ENCODE measurements at regions not wholly inside any gene's neighbourhood (a gene's known extent, or its start where the extent isn't known, plus 50 kb on each side); places are given as distances from the start of the nearest gene placed in this dataset.

DNA sequence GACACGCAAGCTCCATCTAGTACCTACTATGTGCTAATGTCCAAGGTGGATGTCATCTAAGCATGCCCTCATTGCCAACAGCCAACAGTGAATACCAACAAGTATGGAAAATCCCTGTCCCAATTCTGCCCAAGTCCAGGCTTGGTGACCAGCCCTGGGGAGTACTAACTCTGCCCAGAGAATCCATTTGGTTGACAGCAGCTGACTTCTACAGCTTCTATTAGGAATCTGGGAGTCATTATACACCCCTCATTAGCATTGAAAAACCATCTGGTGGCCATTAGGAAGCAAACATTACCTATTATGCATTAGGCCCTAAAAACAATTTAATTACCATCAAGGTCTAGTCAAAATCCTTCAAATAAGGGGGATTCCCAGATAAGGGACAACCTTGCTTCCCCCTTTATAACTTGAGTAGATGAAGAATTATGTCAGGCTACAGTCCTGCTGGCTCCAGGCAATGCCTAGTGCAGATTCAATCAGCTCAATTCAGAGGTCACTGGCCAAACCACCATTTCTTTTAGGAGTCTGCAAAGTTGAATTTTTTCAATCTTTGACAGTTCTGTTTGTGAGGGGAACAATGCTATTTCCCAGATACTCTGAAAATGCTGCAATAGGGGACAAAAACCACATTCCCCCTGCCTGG is 228.0 kb upstream of the LDB2 start:
- no peak overlapping the region for H3K27ac ChIP-seq
- no peaks in the 10 kb centered on the region for H3K9me3 ChIP-seq
- no peaks in the 10 kb centered on the region for H3K27me3 ChIP-seq
- TF ChIP-seq, protein P1, sequence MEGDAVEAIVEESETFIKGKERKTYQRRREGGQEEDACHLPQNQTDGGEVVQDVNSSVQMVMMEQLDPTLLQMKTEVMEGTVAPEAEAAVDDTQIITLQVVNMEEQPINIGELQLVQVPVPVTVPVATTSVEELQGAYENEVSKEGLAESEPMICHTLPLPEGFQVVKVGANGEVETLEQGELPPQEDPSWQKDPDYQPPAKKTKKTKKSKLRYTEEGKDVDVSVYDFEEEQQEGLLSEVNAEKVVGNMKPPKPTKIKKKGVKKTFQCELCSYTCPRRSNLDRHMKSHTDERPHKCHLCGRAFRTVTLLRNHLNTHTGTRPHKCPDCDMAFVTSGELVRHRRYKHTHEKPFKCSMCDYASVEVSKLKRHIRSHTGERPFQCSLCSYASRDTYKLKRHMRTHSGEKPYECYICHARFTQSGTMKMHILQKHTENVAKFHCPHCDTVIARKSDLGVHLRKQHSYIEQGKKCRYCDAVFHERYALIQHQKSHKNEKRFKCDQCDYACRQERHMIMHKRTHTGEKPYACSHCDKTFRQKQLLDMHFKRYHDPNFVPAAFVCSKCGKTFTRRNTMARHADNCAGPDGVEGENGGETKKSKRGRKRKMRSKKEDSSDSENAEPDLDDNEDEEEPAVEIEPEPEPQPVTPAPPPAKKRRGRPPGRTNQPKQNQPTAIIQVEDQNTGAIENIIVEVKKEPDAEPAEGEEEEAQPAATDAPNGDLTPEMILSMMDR (IDR thresholded peaks at IDR 0.05) = no peak
- intact Hi-C loops (cut with DNase I) = no loop called here
- H3K36me3 ChIP-seq = no peaks in the 10 kb centered on the region
- no peak for DNase-seq
- no peak overlapping the region for H3K4me3 ChIP-seq
- ATAC-seq = no peak
- H3K4me1 ChIP-seq = no peaks in the 10 kb centered on the region

DNA sequence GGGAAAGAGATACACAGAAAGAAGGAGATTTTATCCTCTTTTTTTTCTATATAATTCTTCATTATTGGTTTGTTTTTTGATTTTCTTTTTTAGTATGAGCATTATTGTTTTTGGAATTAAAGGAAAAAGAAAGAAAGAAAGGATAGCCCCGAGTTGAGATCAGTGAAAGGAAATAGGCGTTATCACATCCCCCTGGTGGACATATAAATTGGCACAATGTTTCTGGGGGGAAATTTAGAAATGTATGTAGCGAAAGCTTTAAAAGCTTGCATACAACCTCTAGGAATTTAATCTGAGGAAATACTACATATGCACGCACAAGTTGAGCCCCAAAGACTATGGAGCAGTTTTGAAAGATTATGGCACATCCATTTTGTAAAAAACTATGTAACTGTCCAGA is 226.3 kb upstream of the LDB2 start:
- intact Hi-C loops (cut with DNase I) = no loop called here
- Histone ChIP-seq H3K4me3 (no peak overlapping the region), H3K36me3 (no peaks in the 10 kb centered on the region), H3K9me3 (peaks cover 4% of the 10 kb centered on the region), H3K27ac (no peak overlapping the region), H3K27me3 (no peaks in the 10 kb centered on the region), H3K4me1 (no peaks in the 10 kb centered on the region)
- no peak for DNase-seq
- ATAC-seq = no peak
- TF ChIP-seq, protein P1 (IDR thresholded peaks at IDR 0.05) = no peak

DNA sequence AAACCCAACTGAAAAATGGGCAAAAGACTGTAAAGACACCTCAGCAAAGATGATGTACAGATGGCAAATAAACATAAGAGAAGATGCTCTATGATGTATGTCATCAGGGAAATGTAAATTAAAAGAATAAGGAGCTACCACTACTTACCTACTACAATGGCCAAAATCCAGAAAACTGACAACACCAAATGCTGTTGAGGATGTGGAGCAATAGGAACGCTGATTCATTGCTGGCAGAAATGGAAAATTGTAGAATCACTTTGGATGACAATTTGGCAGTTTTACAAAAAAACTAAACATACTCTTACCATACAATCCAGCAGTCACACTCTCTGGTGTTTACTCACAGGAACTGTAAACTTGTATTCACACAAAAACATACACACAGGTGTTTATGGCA is 222.3 kb upstream of the LDB2 start:
- intact Hi-C loops (cut with DNase I) = no loop called here

DNA sequence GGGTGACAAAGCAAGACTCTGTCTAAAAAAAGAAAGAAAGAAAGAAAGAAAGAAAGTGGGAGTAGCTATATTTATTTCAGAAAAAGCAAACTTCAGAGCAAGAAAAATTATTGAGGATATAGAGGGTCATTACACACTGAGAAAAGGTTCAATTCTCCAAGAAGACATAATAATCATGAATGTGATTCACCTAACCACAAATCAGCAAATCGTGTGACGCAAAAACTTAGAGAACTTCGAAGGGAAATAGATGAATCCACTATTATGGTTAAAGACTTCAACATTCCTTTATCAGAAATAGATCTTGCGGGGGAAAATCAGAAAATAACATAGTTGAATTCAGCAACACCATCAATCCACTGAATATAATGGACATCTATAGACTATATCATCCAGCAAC is 219.3 kb upstream of the LDB2 start:
- H3K4me3 ChIP-seq = no peak overlapping the region
- no peak for DNase-seq
- intact Hi-C loops (cut with DNase I) = no loop called here
- no peak overlapping the region for H3K27ac ChIP-seq
- no peaks in the 10 kb centered on the region for H3K27me3 ChIP-seq
- no peaks in the 10 kb centered on the region for H3K4me1 ChIP-seq
- peaks cover 4% of the 10 kb centered on the region for H3K9me3 ChIP-seq
- no peaks in the 10 kb centered on the region for H3K36me3 ChIP-seq
- ATAC-seq = no peak
- TF ChIP-seq, protein P1 (IDR thresholded peaks at IDR 0.05) = no peak

More for the DNA sequence above, 222.3 kb upstream of the LDB2 start:
- Histone ChIP-seq H3K4me3 (no peak overlapping the region), H3K27me3 (no peaks in the 10 kb centered on the region), H3K9me3 (peaks cover 4% of the 10 kb centered on the region), H3K4me1 (no peaks in the 10 kb centered on the region), H3K27ac (no peak overlapping the region), H3K36me3 (no peaks in the 10 kb centered on the region)
- DNase-seq (no peak), ATAC-seq (no peak)
- TF ChIP-seq, protein P1 (IDR thresholded peaks at IDR 0.05) = no peak

DNA sequence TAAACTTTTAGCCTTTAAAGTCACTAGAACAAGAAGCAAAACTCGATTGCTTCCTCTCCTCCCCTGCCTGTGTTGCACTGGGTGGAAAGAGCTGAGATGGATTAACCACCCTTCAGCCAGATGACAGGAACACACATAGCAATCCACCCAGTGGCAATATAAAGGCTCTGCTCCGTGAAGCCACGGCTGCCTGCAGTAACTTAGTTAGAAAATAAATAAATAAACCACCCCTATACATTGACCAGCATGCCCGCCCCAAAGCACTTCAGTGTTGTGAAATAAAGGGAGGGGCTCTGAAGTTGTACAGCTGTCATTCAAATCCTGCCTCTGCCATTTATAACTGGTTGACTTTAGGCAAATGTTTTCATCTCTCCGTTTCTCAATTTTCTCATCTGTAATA is 217.1 kb upstream of the LDB2 start:
- H3K9me3 ChIP-seq = peaks cover 4% of the 10 kb centered on the region
- ATAC-seq (no peak), DNase-seq (no peak)
- no peak overlapping the region for H3K27ac ChIP-seq
- no peaks in the 10 kb centered on the region for H3K36me3 ChIP-seq
- TF ChIP-seq, protein P1 (IDR thresholded peaks at IDR 0.05) = no peak
- intact Hi-C loops (cut with DNase I) = no loop called here
- H3K4me1 ChIP-seq = no peaks in the 10 kb centered on the region
- no peaks in the 10 kb centered on the region for H3K27me3 ChIP-seq
- H3K4me3 ChIP-seq = no peak overlapping the region

DNA sequence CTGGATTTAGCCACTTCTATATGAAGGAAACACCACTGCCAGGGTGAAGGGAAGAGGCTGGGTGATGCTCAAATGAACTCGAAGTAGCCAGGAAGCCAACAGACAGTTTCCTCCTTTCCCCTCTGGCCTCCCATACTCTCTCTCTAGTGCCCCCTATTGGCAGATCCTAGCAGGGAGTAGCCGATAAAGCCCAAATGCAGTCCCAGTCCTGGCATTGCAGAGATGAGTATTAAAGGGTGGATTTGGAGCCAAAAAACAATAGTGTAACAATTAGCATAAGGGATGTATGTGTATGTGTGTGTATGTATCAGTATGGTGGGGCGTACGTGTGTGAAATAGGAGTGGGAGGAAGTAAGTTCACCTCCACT is 213.8 kb upstream of the LDB2 start:
- H3K4me3 ChIP-seq = no peak overlapping the region
- DNase-seq (no peak), ATAC-seq (no peak)
- no peak overlapping the region for H3K27ac ChIP-seq
- TF ChIP-seq, protein P1 (IDR thresholded peaks at IDR 0.05) = peak; percentile 31
- H3K36me3 ChIP-seq = no peaks in the 10 kb centered on the region
- H3K9me3 ChIP-seq = no peaks in the 10 kb centered on the region
- H3K27me3 ChIP-seq = no peaks in the 10 kb centered on the region
- intact Hi-C loops (cut with DNase I) = no loop called here
- no peaks in the 10 kb centered on the region for H3K4me1 ChIP-seq

Measured in upper lobe of right lung (tissue), 1 donor.